Endothelial cell of umbilical vein (primary cell): ENCODE measurements at regions not wholly inside any gene's neighbourhood (a gene's known extent, or its start where the extent isn't known, plus 50 kb on each side); places are given as distances from the start of the nearest gene placed in this dataset.

Source experiments
- BruUV-seq: library from RNA; stranded (reverse); fragments of 400-500 nt; replicated peaks from 2 replicates; lab custom pipeline; 2021; lab: Mats Ljungman, UMichigan
- CTCF ChIA-PET: fragments of 300-600, 350-600 bp; sonication (Branson Sonifier 250); formaldehyde crosslinking; loops from one replicate; lab custom pipeline; 2021; ENCODE audit warnings: antibody characterized with exemption, inconsistent platforms; lab: Charles Lee
- POLR2A ChIA-PET: fragments of 300-600, 350-600 bp; sonication (Branson Sonifier 250); formaldehyde crosslinking; loops from one replicate; lab custom pipeline; 2021; ENCODE audit warnings: antibody characterized with exemption, inconsistent platforms; lab: Charles Lee
- DNase-seq: peaks from one replicate; pipeline ENCODE4 v3.0.0-alpha.2; 2011; ENCODE audit warnings: low read depth, low spot score
- FAIRE-seq: peaks from 2 replicates; lab custom pipeline; 2011; peaks lifted over from hg19 to GRCh38; lab: Jason Lieb, UNC
- H2AFZ ChIP-seq: 2 replicates; pipeline ENCODE4 v1.6.0; 2012; ENCODE audit warnings: low read depth, low read length, control low read depth, inconsistent platforms
- H3K27ac ChIP-seq: 2 replicates; pipeline ENCODE4 v1.5.1; 2011; ENCODE audit warnings: low read depth, mild to moderate bottlenecking, control low read depth, low read length, moderate library complexity; ENCODE audit not compliant: insufficient read depth
- H3K27me3 ChIP-seq, 2 experiments: 2 replicates each; pipeline versions ENCODE4 v1.6.0 to v1.6.1; 2011; ENCODE audit warnings: low read length in 2 of 2, mixed read lengths in 1 of 2; ENCODE audit not compliant: control insufficient read depth in 2 of 2, insufficient read depth in 2 of 2
- H3K36me3 ChIP-seq, 2 experiments: 2 replicates in 1 of 2; 3 replicates in 1 of 2; pipeline ENCODE4 v1.5.1; 2011; ENCODE audit warnings: low read length in 2 of 2, mild to moderate bottlenecking in 1 of 2, moderate library complexity in 1 of 2; ENCODE audit not compliant: control insufficient read depth in 2 of 2, insufficient read depth in 2 of 2; ENCODE audit errors: extremely low read depth in 1 of 2
- H3K4me1 ChIP-seq: 3 replicates; pipeline ENCODE4 v1.5.1; 2011; ENCODE audit warnings: mild to moderate bottlenecking, low read length; ENCODE audit not compliant: control insufficient read depth, insufficient read depth; ENCODE audit errors: extremely low read depth
- H3K4me2 ChIP-seq: 2 replicates; pipeline ENCODE4 v1.6.1; 2011; ENCODE audit warnings: low read length, control low read depth, mixed read lengths; ENCODE audit not compliant: insufficient read depth
- H3K4me3 ChIP-seq, 3 experiments: fragments of 200-600 bp in 1 of 3; sonication (generic), shearing (Covaris generic) in 1 of 3; replicated peaks in 1 of 3; 2 replicates each; pipeline ENCODE4 v1.5.1; 2011 to 2016; ENCODE audit warnings: control low read depth in 3 of 3, low read length in 3 of 3, mild to moderate bottlenecking in 2 of 3, inconsistent platforms in 1 of 3, low read depth in 1 of 3, moderate library complexity in 1 of 3; ENCODE audit not compliant: insufficient read depth in 1 of 3
- H3K79me2 ChIP-seq: 2 replicates; pipeline ENCODE4 v1.6.0; 2012; ENCODE audit warnings: low read length, inconsistent platforms; ENCODE audit not compliant: control insufficient read depth, insufficient read depth
- H3K9ac ChIP-seq: replicated peaks from 2 replicates; pipeline ENCODE3; 2011; ENCODE audit warnings: low read length, control low read depth; ENCODE audit not compliant: insufficient read depth; ENCODE audit errors: extremely low read depth
- H3K9me1 ChIP-seq: replicated peaks from 3 replicates; pipeline ENCODE4 v1.6.0; 2011; ENCODE audit warnings: mild to moderate bottlenecking, low read length; ENCODE audit not compliant: control insufficient read depth, insufficient read depth; ENCODE audit errors: extremely low read depth
- H3K9me3 ChIP-seq: replicated peaks from 2 replicates; pipeline ENCODE4 v1.5.1; 2012; ENCODE audit warnings: low read length, inconsistent platforms; ENCODE audit not compliant: control insufficient read depth, insufficient read depth
- H4K20me1 ChIP-seq: replicated peaks from 2 replicates; pipeline ENCODE3; 2011; ENCODE audit warnings: mild to moderate bottlenecking, low read length; ENCODE audit not compliant: control insufficient read depth, insufficient read depth; ENCODE audit errors: extremely low read depth
- EZH2 ChIP-seq: IDR thresholded peaks from 2 replicates; pipeline ENCODE4 v1.6.1; 2012; ENCODE audit warnings: borderline replicate concordance, low read depth, mild to moderate bottlenecking, moderate library complexity, low read length, inconsistent platforms; ENCODE audit not compliant: severe bottlenecking
- FOS ChIP-seq: IDR thresholded peaks from 2 replicates; pipeline ENCODE4 v1.6.1; 2011; ENCODE audit warnings: mild to moderate bottlenecking, low read length, moderate library complexity, borderline replicate concordance; ENCODE audit not compliant: insufficient read depth
- GATA2 ChIP-seq: IDR thresholded peaks from 2 replicates; pipeline ENCODE4 v1.7.0; 2011; ENCODE audit warnings: low read depth, mild to moderate bottlenecking, moderate library complexity, mixed read lengths, low read length; ENCODE audit not compliant: insufficient read length, insufficient read depth
- JUN ChIP-seq: IDR thresholded peaks from 2 replicates; pipeline ENCODE4 v1.6.1; 2011; ENCODE audit warnings: borderline replicate concordance, low read depth; ENCODE audit not compliant: insufficient read length, insufficient read depth
- MYC ChIP-seq: IDR thresholded peaks from one replicate; pipeline ENCODE4 v1.6.1; 2011; ENCODE audit warnings: mild to moderate bottlenecking, low read depth, low read length
- POLR2A ChIP-seq: IDR thresholded peaks from 2 replicates; pipeline ENCODE4 v1.6.1; 2012; ENCODE audit warnings: low read depth, mild to moderate bottlenecking, control low read depth, low read length
- POLR2AphosphoS5 ChIP-seq: IDR thresholded peaks from 2 replicates; pipeline ENCODE4 v1.6.1; 2012; ENCODE audit warnings: low read depth, mild to moderate bottlenecking, control low read depth, low read length, moderate library complexity; ENCODE audit not compliant: insufficient read depth
- dilution Hi-C: fragments of 300-500 bp; cut with MboI; formaldehyde crosslinking; loops from one replicate; pipeline ENCODE4 v1.15.0; 2019; ENCODE audit warnings: low sequenced_read_pairs; ENCODE audit not compliant: extremely low pct_ligation_motif_present
- intact Hi-C: fragments of 100-400 bp; cut with micrococcal nuclease; formaldehyde crosslinking; loops from one replicate; pipeline ENCODE4 v1.10.0; 2022
- TF ChIP-seq, protein P1 (sequence below): IDR thresholded peaks from 2 replicates; pipeline ENCODE4 v1.6.1; 2011; ENCODE audit not compliant: insufficient read depth, insufficient read length
- TF ChIP-seq, protein P2 (sequence below), 2 donors: IDR thresholded peaks; 1 replicate in 1 of 2; 2 replicates in 1 of 2; pipeline ENCODE4 v1.5.1; 2011; ENCODE audit warnings: low read length in 2 of 2, mild to moderate bottlenecking in 2 of 2, moderate library complexity in 2 of 2, control low read depth in 1 of 2, inconsistent platforms in 1 of 2, low read depth in 1 of 2; ENCODE audit not compliant: insufficient read depth in 1 of 2; ENCODE audit errors: extremely low read depth in 1 of 2

DNA sequence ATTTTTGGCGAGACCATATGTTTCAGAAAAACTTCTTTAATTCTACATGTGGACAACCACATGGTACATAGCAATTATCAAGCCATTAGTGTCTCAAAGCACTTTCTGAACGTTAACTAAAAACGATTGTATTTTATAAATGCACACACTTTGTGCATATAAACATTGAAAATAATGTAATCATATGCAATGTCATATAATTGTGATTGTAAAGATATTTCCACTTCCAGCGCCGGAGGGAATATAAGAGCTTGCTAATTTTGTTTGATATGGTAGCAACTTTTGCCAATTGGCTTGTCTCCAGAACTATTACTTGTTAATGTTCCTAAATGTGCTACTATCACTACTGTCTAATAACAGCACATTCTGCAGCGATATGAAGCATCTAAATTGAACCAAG is 162.3 kb upstream of the SMIM31 start:
- Histone ChIP-seq H3K4me1 (no peaks in the 10 kb centered on the region), H3K36me3 (no peaks in the 10 kb centered on the region), H3K4me3 (no peak overlapping the region), H4K20me1 (no peaks in the 10 kb centered on the region), H3K27me3 (no peaks in the 10 kb centered on the region), H3K9me3 (peaks cover 5% of the 10 kb centered on the region), H3K9ac (no peak overlapping the region), H3K79me2 (no peaks in the 10 kb centered on the region), H2AFZ (no peak overlapping the region), H3K4me2 (no peak overlapping the region), H3K27ac (no peak overlapping the region), H3K9me1 (no peaks in the 10 kb centered on the region)
- intact Hi-C loops = no loop called here
- no peak for TF ChIP-seq MYC
- ChIA-PET CTCF (no interaction called here), POLR2A (no interaction called here)
- dilution Hi-C loops = no loop called here
- FAIRE-seq = no peak
- no TSS peak for BruUV-seq
- no peak for DNase-seq

DNA sequence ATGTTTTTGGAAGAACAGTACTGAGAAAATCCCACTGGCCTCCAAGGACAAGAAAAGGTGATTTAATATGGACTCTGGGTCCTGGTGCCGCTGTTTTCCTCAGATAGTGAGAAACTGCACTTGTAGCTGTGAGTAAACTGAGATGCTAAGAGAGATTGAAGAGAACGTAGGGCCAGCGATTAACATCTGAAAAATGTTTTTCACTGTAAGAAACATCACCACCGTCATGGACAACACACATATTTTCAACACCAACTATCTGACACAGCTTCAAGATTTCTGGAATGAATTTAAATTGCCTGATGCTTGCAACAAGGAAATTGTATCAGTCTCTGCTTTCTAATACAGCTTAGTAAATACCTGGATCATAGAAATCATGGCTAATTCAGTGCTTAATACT is 158.2 kb upstream of the SMIM31 start:
- Histone ChIP-seq H3K4me3 (no peak overlapping the region), H3K9me1 (no peaks in the 10 kb centered on the region), H4K20me1 (no peaks in the 10 kb centered on the region), H3K4me1 (no peaks in the 10 kb centered on the region), H3K27me3 (no peaks in the 10 kb centered on the region), H3K36me3 (no peaks in the 10 kb centered on the region), H2AFZ (no peak overlapping the region), H3K9me3 (peaks cover 9% of the 10 kb centered on the region), H3K79me2 (no peaks in the 10 kb centered on the region), H3K27ac (no peak overlapping the region), H3K4me2 (no peak overlapping the region), H3K9ac (no peak overlapping the region)
- DNase-seq = no peak
- no TSS peak for BruUV-seq
- no peak for FAIRE-seq
- CTCF ChIA-PET = no interaction called here
- TF ChIP-seq POLR2AphosphoS5 = no peak
- TF ChIP-seq EZH2 = no peak
- TF ChIP-seq MYC = no peak
- TF ChIP-seq GATA2 = no peak
- TF ChIP-seq JUN = no peak
- no peak for TF ChIP-seq FOS
- TF ChIP-seq POLR2A = no peak
- TF ChIP-seq, protein P1, sequence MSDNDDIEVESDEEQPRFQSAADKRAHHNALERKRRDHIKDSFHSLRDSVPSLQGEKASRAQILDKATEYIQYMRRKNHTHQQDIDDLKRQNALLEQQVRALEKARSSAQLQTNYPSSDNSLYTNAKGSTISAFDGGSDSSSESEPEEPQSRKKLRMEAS = no peak
- TF ChIP-seq, protein P2, sequence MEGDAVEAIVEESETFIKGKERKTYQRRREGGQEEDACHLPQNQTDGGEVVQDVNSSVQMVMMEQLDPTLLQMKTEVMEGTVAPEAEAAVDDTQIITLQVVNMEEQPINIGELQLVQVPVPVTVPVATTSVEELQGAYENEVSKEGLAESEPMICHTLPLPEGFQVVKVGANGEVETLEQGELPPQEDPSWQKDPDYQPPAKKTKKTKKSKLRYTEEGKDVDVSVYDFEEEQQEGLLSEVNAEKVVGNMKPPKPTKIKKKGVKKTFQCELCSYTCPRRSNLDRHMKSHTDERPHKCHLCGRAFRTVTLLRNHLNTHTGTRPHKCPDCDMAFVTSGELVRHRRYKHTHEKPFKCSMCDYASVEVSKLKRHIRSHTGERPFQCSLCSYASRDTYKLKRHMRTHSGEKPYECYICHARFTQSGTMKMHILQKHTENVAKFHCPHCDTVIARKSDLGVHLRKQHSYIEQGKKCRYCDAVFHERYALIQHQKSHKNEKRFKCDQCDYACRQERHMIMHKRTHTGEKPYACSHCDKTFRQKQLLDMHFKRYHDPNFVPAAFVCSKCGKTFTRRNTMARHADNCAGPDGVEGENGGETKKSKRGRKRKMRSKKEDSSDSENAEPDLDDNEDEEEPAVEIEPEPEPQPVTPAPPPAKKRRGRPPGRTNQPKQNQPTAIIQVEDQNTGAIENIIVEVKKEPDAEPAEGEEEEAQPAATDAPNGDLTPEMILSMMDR (IDR thresholded peaks at IDR 0.05; ENCODE audit: extremely low read depth in 1 of 2, insufficient read depth in 1 of 2, low read depth in 1 of 2, low read length in 2 of 2) = no peak
- dilution Hi-C loops = no loop called here
- intact Hi-C loops = no loop called here
- POLR2A ChIA-PET = no interaction called here
